ENCODE measurements at regions not wholly inside any gene's neighbourhood (a gene's known extent, or its start where the extent isn't known, plus 50 kb on each side); places are given as distances from the start of the nearest gene placed in this dataset.

DNA sequence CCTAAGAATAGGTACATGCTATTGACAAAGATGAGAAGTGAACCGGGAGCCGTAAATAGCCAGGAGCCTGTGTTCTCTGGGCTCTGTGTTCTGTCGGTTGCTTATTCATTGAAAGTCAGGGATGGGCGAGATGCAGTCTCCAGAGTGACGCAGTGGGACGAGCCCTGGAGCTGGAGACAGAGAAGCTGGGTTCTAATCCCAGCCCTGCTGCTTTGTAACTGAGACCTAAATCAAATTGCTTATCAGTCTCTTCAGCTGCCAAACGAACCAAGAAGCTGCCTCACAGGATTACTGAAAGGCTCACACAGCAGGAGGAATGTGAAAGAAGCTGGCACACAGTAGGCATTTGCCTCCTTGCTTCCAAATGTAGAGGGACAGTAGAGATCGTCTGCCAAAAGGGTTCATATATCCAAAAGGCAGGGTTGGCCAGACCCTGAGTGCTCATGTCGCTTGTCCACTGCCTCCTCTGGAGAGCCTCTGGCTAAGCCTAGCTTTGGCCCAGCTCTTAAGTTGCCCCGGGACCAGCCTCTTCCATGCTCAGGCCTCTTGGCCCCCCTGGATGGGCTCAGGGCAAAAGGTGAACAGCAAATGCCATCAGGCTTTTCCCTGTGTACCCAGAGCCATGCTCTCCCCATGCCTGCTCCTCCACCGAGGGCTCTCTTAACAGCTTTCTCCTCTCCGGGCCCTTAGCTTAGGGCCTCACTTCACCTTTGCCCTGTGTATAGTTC lies 134.2 kb upstream of the IPO9 start:
- no peak overlapping the region for H3K9ac ChIP-seq (ENCODE audit: insufficient read depth, low read length, poor library complexity, severe bottlenecking)
- no peaks in the 10 kb centered on the region for H3K27me3 ChIP-seq (ENCODE audit: control insufficient read depth in 2 of 2, insufficient read depth in 2 of 2, low read length in 2 of 2)
- Mint-ChIP-seq H3K4me1 (no peaks in the 10 kb centered on the region), H3K9me3 (peaks cover 0 to 6% (median 0%) of the 10 kb centered on the region in 7 donors), H3K4me3 (peak overlapping the region in 1 of 2 donors; percentile 24), H3K36me3 (no peaks in the 10 kb centered on the region), H3K27me3 (ENCODE audit: low read depth in 3 of 3) (peaks cover 0 to 1% (median 0%) of the 10 kb centered on the region in 3 donors), H3K27ac (no peak overlapping the region)
- WGBS (ENCODE audit: insufficient coverage), result 92% methylated on average over 12 of the region's 12 CpGs
- H2AFZ ChIP-seq (ENCODE audit: insufficient read depth, low read depth, low read length, poor library complexity, severe bottlenecking), result no peak overlapping the region
- intact Hi-C loops (cut with micrococcal nuclease), result no loop called here
- no peaks in the 10 kb centered on the region for H3K36me3 ChIP-seq (replicated peaks in 1 of 2; ENCODE audit: control insufficient read depth in 1 of 2, insufficient read depth in 2 of 2, low read length in 2 of 2)
- H3K4me1 ChIP-seq (ENCODE audit: control insufficient read depth in 1 of 2, insufficient read depth in 2 of 2, low read length in 2 of 2), result no peaks in the 10 kb centered on the region
- peaks cover 0 to 2% of the 10 kb centered on the region in 2 donors for H3K9me3 ChIP-seq (replicated peaks in 1 of 2; ENCODE audit: control insufficient read depth in 1 of 2, insufficient read depth in 1 of 2, low read length in 2 of 2)
- no peak for DNase-seq
- no peaks in the 10 kb centered on the region for H3K79me2 ChIP-seq (ENCODE audit: insufficient read depth, low read length)
- no peak overlapping the region for H3K4me3 ChIP-seq (replicated peaks in 1 of 3; ENCODE audit: low read depth in 2 of 3, low read length in 3 of 3)
- no peak overlapping the region for H3K27ac ChIP-seq (ENCODE audit: low read depth in 1 of 2, low read length in 2 of 2)
- no peaks in the 10 kb centered on the region for H4K20me1 ChIP-seq (ENCODE audit: insufficient read depth, low read length)
- H3K4me2 ChIP-seq (replicated peaks; ENCODE audit: extremely low read depth, low read length, poor library complexity, severe bottlenecking), result no peak overlapping the region
- no peak for TF ChIP-seq CTCF (IDR thresholded peaks at IDR 0.05)

DNA sequence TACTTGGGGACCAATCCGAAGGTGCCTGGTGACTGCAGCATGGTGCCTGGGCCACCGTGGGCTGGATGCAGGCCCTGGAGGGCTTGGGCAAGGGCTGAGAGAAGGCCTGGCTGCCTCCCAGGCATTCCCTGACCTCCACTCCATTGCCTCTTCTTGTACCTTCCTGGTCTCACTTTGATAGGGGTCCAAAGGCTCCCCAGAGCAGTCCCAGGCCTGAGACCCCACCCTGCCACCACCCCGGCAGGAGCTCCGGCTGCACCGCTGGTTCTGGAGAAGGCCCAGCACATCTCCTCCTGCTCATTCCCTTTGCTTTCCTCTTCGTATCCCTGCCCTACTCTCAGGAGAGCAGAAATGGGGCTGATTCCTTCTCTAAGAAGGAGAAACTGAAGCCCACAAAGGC lies 133.3 kb upstream of the IPO9 start:
- Histone ChIP-seq H3K36me3 (replicated peaks in 1 of 2; ENCODE audit: control insufficient read depth in 1 of 2, insufficient read depth in 2 of 2, low read length in 2 of 2) (no peaks in the 10 kb centered on the region), H3K79me2 (ENCODE audit: insufficient read depth, low read length) (no peaks in the 10 kb centered on the region), H3K27me3 (ENCODE audit: control insufficient read depth in 2 of 2, insufficient read depth in 2 of 2, low read length in 2 of 2) (no peaks in the 10 kb centered on the region), H3K27ac (ENCODE audit: low read depth in 1 of 2, low read length in 2 of 2) (no peak overlapping the region), H2AFZ (ENCODE audit: insufficient read depth, low read depth, low read length, poor library complexity, severe bottlenecking) (no peak overlapping the region), H3K4me2 (replicated peaks; ENCODE audit: extremely low read depth, low read length, poor library complexity, severe bottlenecking) (no peak overlapping the region), H3K9ac (ENCODE audit: insufficient read depth, low read length, poor library complexity, severe bottlenecking) (no peak overlapping the region), H3K4me1 (ENCODE audit: control insufficient read depth in 1 of 2, insufficient read depth in 2 of 2, low read length in 2 of 2) (no peaks in the 10 kb centered on the region), H4K20me1 (ENCODE audit: insufficient read depth, low read length) (no peaks in the 10 kb centered on the region), H3K4me3 (replicated peaks in 1 of 3; ENCODE audit: low read depth in 2 of 3, low read length in 3 of 3) (no peak overlapping the region), H3K9me3 (replicated peaks in 1 of 2; ENCODE audit: control insufficient read depth in 1 of 2, insufficient read depth in 1 of 2, low read length in 2 of 2) (no peaks in the 10 kb centered on the region)
- Mint-ChIP-seq H3K4me1 (no peaks in the 10 kb centered on the region), H3K27me3 (ENCODE audit: low read depth in 3 of 3) (peaks cover 0 to 1% (median 0%) of the 10 kb centered on the region in 3 donors), H3K27ac (no peak overlapping the region), H3K36me3 (no peaks in the 10 kb centered on the region), H3K9me3 (peaks cover 0 to 6% (median 0%) of the 10 kb centered on the region in 7 donors), H3K4me3 (no peak overlapping the region)
- DNase-seq, result no peak
- no peak for TF ChIP-seq CTCF (IDR thresholded peaks at IDR 0.05)
- 94% methylated on average over 5 of the region's 6 CpGs for WGBS (ENCODE audit: insufficient coverage)
- intact Hi-C loops (cut with micrococcal nuclease), result no loop called here

All from CD14-positive monocyte (primary cell).